SHP77 (cell line): ENCODE measurements at regions not wholly inside any gene's neighbourhood (a gene's known extent, or its start where the extent isn't known, plus 50 kb on each side); places are given as distances from the start of the nearest gene placed in this dataset.

Experiments used
- DNase-seq, 2 experiments: peaks; one replicate each; lab custom pipeline; 2025; lab: John Stamatoyannopoulos, UW

GRCh38 chr4:14701389-14701788, 300.9 kb upstream of the CPEB2 start:
- no peak for DNase-seq

GRCh38 chr4:14701896-14702295, 300.4 kb upstream of the CPEB2 start:
- no peak for DNase-seq

GRCh38 chr4:14708574-14708973, 293.7 kb upstream of the CPEB2 start:
- no peak for DNase-seq

- DNase-seq, result no peak
Observed at GRCh38 chr4:14711259-14711658, 291.0 kb upstream of the CPEB2 start.

- no peak for DNase-seq
Observed at GRCh38 chr4:14716691-14717090, 285.6 kb upstream of the CPEB2 start.

- DNase-seq, result no peak
Observed at GRCh38 chr4:14719053-14719452, 283.2 kb upstream of the CPEB2 start.

- DNase-seq, result no peak
Observed at GRCh38 chr4:14726441-14726840, 275.8 kb upstream of the CPEB2 start.

- DNase-seq, result peak in 1 of 2 experiments; percentile 54
Observed at GRCh38 chr4:14726877-14727361, 275.4 kb upstream of the CPEB2 start.

GRCh38 chr4:14729282-14730000, 272.8 kb upstream of the CPEB2 start:
- DNase-seq, result no peak

- DNase-seq, result no peak
Observed at GRCh38 chr4:14742054-14742453, 260.2 kb upstream of the CPEB2 start.

GRCh38 chr4:14743172-14743571, 259.1 kb upstream of the CPEB2 start:
- DNase-seq, result no peak

- DNase-seq, result no peak
Observed at GRCh38 chr4:14743601-14744000, 258.7 kb upstream of the CPEB2 start.

- DNase-seq, result no peak
Observed at GRCh38 chr4:14744346-14744745, 257.9 kb upstream of the CPEB2 start.

GRCh38 chr4:14749910-14750309, 252.4 kb upstream of the CPEB2 start:
- peak in 1 of 2 experiments; percentile 36 for DNase-seq

GRCh38 chr4:14752341-14753046, 249.8 kb upstream of the CPEB2 start:
- DNase-seq, result no peak

- DNase-seq, result no peak
Observed at GRCh38 chr4:14767142-14767541, 235.1 kb upstream of the CPEB2 start.

GRCh38 chr4:14768449-14768848, 233.8 kb upstream of the CPEB2 start:
- no peak for DNase-seq

GRCh38 chr4:14769993-14770392, 232.3 kb upstream of the CPEB2 start:
- no peak for DNase-seq

GRCh38 chr4:14771094-14771493, 231.2 kb upstream of the CPEB2 start:
- no peak for DNase-seq

GRCh38 chr4:14771504-14772175, 230.6 kb upstream of the CPEB2 start:
- DNase-seq, result no peak

- no peak for DNase-seq
Observed at GRCh38 chr4:14772388-14772787, 229.9 kb upstream of the CPEB2 start.

GRCh38 chr4:14783011-14783877, 219.0 kb upstream of the CPEB2 start:
- DNase-seq, result no peak
